ENCODE measurements at regions not wholly inside any gene's neighbourhood (a gene's known extent, or its start where the extent isn't known, plus 50 kb on each side); places are given as distances from the start of the nearest gene placed in this dataset.

DNA sequence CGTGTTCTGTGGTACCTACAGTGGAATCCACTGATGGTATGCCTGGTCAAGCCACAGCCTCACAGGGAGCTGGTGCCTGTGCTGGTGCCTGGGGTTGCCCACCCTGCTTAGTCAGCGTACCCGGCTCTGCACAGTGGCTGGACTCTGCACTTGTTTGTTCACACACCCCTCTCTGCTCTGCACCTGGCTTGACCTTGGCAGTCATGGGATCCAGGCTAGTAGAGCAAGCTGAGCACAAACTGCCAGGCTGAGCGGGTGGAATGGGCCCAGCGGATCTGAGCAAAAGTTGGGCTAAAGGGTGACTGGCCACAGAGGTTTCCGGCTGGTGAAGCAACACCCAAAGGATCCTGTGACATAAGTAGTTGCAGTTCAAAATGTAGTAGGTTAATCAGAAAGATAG lies 163.5 kb downstream of the CDH19 start:
- Histone ChIP-seq H3K4me1 (no peaks in the 10 kb centered on the region), H3K9me3 (no peaks in the 10 kb centered on the region), H3K4me3 (no peak overlapping the region), H3K27me3 (no peaks in the 10 kb centered on the region), H3K27ac (no peak overlapping the region), H3K36me3 (no peaks in the 10 kb centered on the region)
- intact Hi-C loops (cut with DNase I; ENCODE audit: low total_unique reads), result no loop called here
- WGBS, 5 donors, result 71 to 88% (median 83%) methylated on average over 6 of the region's 6 CpGs
- DNase-seq, result peak in 1 of 2 donors; percentile 3
- TF ChIP-seq POLR2A (IDR thresholded peaks at IDR 0.05), result no peak
- TF ChIP-seq POLR2AphosphoS5 (IDR thresholded peaks at IDR 0.05), result no peak
- TF ChIP-seq EP300 (IDR thresholded peaks at IDR 0.05), result no peak
- TF ChIP-seq, protein P1, sequence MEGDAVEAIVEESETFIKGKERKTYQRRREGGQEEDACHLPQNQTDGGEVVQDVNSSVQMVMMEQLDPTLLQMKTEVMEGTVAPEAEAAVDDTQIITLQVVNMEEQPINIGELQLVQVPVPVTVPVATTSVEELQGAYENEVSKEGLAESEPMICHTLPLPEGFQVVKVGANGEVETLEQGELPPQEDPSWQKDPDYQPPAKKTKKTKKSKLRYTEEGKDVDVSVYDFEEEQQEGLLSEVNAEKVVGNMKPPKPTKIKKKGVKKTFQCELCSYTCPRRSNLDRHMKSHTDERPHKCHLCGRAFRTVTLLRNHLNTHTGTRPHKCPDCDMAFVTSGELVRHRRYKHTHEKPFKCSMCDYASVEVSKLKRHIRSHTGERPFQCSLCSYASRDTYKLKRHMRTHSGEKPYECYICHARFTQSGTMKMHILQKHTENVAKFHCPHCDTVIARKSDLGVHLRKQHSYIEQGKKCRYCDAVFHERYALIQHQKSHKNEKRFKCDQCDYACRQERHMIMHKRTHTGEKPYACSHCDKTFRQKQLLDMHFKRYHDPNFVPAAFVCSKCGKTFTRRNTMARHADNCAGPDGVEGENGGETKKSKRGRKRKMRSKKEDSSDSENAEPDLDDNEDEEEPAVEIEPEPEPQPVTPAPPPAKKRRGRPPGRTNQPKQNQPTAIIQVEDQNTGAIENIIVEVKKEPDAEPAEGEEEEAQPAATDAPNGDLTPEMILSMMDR (IDR thresholded peaks at IDR 0.05), result no peak

GRCh38 chr18:66439670-66440069 lies 164.2 kb downstream of the CDH19 start:
- TF ChIP-seq, protein P1 (IDR thresholded peaks at IDR 0.05), result no peak
- TF ChIP-seq POLR2AphosphoS5 (IDR thresholded peaks at IDR 0.05) (no peak), POLR2A (IDR thresholded peaks at IDR 0.05) (no peak), EP300 (IDR thresholded peaks at IDR 0.05) (no peak)
- H3K27ac ChIP-seq, result no peak overlapping the region
- no peaks in the 10 kb centered on the region for H3K4me1 ChIP-seq
- no peak overlapping the region for H3K4me3 ChIP-seq
- no peaks in the 10 kb centered on the region for H3K36me3 ChIP-seq
- H3K27me3 ChIP-seq, result no peaks in the 10 kb centered on the region
- DNase-seq, result no peak
- 86 to 90% (median 90%) methylated on average over 6 to 7 of the region's 7 CpGs for WGBS, 5 donors
- no peaks in the 10 kb centered on the region for H3K9me3 ChIP-seq
- intact Hi-C loops (cut with DNase I; ENCODE audit: low total_unique reads), result no loop called here

DNA sequence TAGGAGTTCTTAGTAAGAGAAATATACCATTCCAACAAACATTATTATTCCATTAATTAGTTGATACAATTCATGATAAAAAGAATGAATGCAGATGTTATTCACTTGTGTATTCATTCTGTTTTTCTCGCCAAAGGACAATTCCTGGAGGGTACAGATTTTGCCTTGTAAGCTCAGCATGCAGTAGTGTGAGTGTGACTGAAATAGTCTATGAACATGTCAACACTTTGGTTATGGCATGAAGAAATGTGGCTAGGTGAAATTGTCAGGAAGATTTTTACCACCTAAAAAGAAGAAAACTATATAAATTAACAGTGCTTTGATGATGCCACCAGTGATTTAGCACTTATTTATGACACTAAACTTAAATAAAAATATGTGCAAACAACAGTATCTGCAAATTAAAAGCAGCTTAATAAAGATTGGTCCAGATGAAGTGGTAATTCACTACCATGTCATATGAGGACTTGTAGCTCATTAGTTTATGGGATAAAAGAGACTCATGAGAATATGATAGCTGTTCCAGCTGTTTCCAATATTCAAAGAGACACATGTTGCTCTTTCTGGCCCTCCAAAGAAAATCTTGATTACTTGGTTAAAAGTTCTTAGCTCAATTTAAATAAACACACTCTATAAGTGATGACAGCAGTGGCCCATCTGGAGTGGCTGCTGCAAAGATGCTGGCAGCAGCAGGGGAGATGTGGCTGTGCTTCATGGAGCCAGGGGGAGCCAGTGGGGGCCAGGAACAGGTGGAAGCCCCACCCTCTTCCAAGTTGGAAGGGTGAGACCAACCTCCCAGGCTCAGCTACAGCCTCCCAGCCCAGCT lies 165.0 kb downstream of the CDH19 start:
- intact Hi-C loops (cut with DNase I; ENCODE audit: low total_unique reads), result no loop called here
- no peaks in the 10 kb centered on the region for H3K4me1 ChIP-seq
- H3K27me3 ChIP-seq, result no peaks in the 10 kb centered on the region
- H3K4me3 ChIP-seq, result no peak overlapping the region
- H3K27ac ChIP-seq, result no peak overlapping the region
- WGBS, 5 donors, result 69 to 80% (median 76%) methylated on average over 1 of the region's 1 CpG
- H3K36me3 ChIP-seq, result no peaks in the 10 kb centered on the region
- H3K9me3 ChIP-seq, result no peaks in the 10 kb centered on the region
- no peak for TF ChIP-seq EP300 (IDR thresholded peaks at IDR 0.05)
- no peak for TF ChIP-seq POLR2A (IDR thresholded peaks at IDR 0.05)
- no peak for TF ChIP-seq POLR2AphosphoS5 (IDR thresholded peaks at IDR 0.05)
- TF ChIP-seq, protein P1 (IDR thresholded peaks at IDR 0.05), result no peak
- peak in 1 of 2 donors; percentile 2 for DNase-seq

DNA sequence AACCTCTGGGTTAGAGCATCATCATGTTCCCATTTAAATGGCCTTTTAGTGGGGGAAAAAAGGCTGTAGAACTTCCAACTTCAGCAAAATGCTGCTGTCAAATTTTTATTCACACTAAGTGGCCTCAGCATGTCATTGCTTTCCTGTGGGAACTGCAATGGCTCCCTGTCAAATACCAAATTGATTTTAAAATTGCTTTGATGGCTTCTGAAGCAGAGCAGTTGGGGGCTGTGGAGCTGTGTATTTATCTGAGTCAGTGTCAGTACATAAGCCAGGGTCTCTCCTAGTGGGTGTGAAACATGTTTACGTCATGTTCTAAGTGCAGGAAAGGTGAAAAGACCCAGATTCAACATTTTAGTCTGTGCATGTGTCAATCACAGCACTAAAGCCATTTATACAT lies 171.3 kb downstream of the CDH19 start:
- DNase-seq, result no peak
- WGBS, 5 donors, result 62 to 89% (median 82%) methylated on average over 1 of the region's 1 CpG
- intact Hi-C loops (cut with DNase I; ENCODE audit: low total_unique reads), result no loop called here

More for the DNA sequence above, 171.3 kb downstream of the CDH19 start:
- TF ChIP-seq, protein P1 (IDR thresholded peaks at IDR 0.05), result no peak
- Histone ChIP-seq H3K9me3 (no peaks in the 10 kb centered on the region), H3K27ac (no peak overlapping the region), H3K27me3 (no peaks in the 10 kb centered on the region), H3K4me1 (no peaks in the 10 kb centered on the region), H3K4me3 (no peak overlapping the region), H3K36me3 (no peaks in the 10 kb centered on the region)
